Memory B cell (primary cell): ENCODE measurements at regions not wholly inside any gene's neighbourhood (a gene's known extent, or its start where the extent isn't known, plus 50 kb on each side); places are given as distances from the start of the nearest gene placed in this dataset.
A peak's percentile ranks its signal among the peaks of the same experiment; 100 is the strongest.

Source experiments
- ATAC-seq: fragments of 150-1000 bp; cut with Tn5 transposase; 2 replicates; pipeline ENCODE4 v1.10.0; 2021; ENCODE audit warnings: low read depth, mild to moderate bottlenecking, moderate library complexity
- DNase-seq, 2 donors: peaks; one replicate each; pipeline ENCODE4 v3.0.0; 2022; ENCODE audit warnings: low spot score in 2 of 2
- H3K27ac Mint-ChIP-seq: one replicate; pipeline ENCODE4 v1.8.0; 2022; ENCODE audit warnings: mild to moderate bottlenecking, moderate library complexity, mixed read lengths
- H3K27me3 Mint-ChIP-seq: one replicate; pipeline ENCODE4 v1.8.0; 2022; ENCODE audit warnings: mixed read lengths
- H3K36me3 Mint-ChIP-seq: one replicate; pipeline ENCODE4 v1.8.0; 2022; ENCODE audit warnings: mild to moderate bottlenecking, mixed read lengths
- H3K4me1 Mint-ChIP-seq: one replicate; pipeline ENCODE4 v1.8.0; 2022; ENCODE audit warnings: mixed read lengths
- H3K4me3 Mint-ChIP-seq: one replicate; pipeline ENCODE4 v1.8.0; 2022; ENCODE audit warnings: mild to moderate bottlenecking, moderate library complexity, mixed read lengths
- H3K9me3 Mint-ChIP-seq: one replicate; pipeline ENCODE4 v1.8.0; 2022; ENCODE audit warnings: mixed read lengths

DNA sequence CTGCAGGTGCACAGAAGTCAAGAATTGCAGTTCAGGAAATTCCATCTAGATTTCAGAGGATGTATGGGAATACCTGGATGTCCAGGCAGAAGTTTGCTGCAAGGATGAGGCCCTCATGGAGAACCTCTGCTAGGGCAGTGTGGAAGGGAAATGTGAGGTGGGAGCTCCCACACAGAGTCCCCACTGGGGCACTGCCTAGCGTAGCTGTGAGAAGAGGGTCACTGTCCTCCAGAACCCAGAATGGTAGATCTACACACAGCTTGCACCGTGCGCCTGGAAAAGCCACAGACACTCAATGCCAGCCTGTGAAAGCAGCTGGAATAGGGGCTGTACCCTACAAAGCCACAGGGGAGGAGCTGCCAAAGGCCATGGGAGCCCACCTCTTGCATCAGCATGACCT, 681.4 kb downstream of the EPHA7 start:
- Mint-ChIP-seq H3K9me3 (peaks cover 4% of the 10 kb centered on the region), H3K4me1 (no peaks in the 10 kb centered on the region), H3K27ac (no peak overlapping the region), H3K27me3 (no peaks in the 10 kb centered on the region), H3K4me3 (no peak overlapping the region), H3K36me3 (no peaks in the 10 kb centered on the region)
- no peak for DNase-seq
- ATAC-seq = no peak

DNA sequence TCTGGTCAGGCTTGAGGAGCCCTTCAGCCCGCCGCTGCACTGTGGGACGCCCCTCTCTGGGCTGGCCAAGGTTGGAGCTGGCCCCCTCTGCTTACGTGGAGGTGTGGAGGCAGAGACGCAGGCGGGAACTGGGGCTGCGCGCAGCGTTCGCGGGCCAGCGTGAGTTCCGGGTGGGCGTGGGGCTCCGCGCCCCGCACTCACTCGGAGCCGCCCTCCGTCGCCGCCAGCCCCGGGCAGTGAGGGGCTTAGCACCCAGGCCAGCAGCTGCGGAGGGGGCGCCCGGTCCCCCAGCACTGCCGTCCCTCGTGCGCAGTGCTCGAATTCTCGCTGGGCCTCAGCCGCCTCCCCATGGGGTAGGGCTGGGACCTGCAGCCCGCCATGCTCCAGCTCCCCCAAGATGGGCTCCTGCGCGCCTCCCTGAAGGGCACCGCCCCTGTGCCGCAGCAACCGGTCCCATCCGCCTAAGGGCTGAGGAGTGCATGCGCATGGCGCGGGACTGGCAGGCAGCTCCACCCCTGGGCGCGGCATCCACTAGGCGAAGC, 695.9 kb downstream of the EPHA7 start:
- DNase-seq (no peak), ATAC-seq (peak; percentile 69)
- no peaks in the 10 kb centered on the region for H3K27me3 Mint-ChIP-seq
- peaks cover 2% of the 10 kb centered on the region for H3K9me3 Mint-ChIP-seq
- H3K36me3 Mint-ChIP-seq = no peaks in the 10 kb centered on the region
- H3K4me3 Mint-ChIP-seq = peak overlapping the region; percentile 29
- H3K4me1 Mint-ChIP-seq = no peaks in the 10 kb centered on the region
- H3K27ac Mint-ChIP-seq = no peak overlapping the region

DNA sequence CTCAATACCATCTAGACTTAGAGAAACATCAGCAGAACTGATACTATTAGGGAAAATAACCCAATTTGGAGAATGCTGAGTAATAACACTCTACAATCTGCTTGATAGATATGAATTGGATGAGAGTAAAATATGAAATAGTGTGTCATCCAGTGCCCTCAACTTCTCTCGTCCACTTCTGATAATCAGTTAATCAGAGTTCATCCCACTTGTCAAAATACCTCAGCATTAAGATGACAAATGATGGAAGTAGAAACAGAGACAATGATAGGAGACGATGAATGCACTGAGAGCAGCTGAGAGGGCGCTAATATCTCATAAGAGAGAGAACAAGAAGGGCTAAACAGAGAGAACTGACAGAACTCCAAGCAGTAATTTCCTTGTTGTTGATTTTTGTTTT, 699.6 kb downstream of the EPHA7 start:
- ATAC-seq (no peak), DNase-seq (no peak)
- Mint-ChIP-seq H3K4me3 (no peak overlapping the region), H3K9me3 (peaks cover 4% of the 10 kb centered on the region), H3K4me1 (no peaks in the 10 kb centered on the region), H3K27me3 (no peaks in the 10 kb centered on the region), H3K36me3 (no peaks in the 10 kb centered on the region), H3K27ac (no peak overlapping the region)

DNA sequence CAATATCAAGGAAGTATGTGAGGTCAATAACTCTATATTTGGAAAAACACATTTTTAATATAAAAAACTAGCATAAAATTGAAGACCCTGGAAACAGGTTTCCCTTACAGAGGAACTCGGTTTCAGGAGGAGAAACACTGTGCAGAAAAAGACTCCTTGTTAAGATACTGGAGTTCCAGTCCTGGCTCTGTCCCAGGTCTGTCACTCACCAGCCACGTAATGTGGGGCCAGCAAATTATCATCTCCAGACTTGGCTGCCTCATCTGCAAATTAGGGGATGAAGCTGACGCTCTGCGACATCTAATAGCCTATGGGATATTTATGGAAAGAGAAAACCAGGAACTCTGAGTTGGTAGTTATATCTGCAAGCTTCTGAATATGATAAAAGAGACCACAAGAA, 702.7 kb downstream of the EPHA7 start:
- no peaks in the 10 kb centered on the region for H3K36me3 Mint-ChIP-seq
- H3K27me3 Mint-ChIP-seq = no peaks in the 10 kb centered on the region
- peaks cover 3% of the 10 kb centered on the region for H3K9me3 Mint-ChIP-seq
- no peak overlapping the region for H3K27ac Mint-ChIP-seq
- ATAC-seq (no peak), DNase-seq (no peak)
- no peaks in the 10 kb centered on the region for H3K4me1 Mint-ChIP-seq
- H3K4me3 Mint-ChIP-seq = no peak overlapping the region

DNA sequence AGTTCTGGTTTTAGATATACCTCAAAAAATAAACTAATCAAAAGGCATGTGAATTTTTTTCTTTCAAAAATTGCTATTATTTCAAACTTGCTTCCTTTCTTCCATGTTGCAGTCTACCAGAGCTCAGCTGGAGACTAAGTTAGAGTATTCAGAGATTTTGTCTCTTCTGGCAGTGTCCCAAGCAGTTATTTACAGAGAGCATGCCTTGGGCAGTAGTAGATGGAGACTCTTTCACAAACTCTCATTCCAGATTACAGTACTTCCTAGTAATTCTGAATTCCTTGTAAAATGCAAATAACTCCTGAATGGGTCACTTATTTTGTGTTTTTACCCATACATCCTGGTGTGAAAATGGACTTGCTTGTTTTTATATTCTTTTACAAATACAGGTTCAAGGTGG, 703.4 kb downstream of the EPHA7 start:
- Mint-ChIP-seq H3K27me3 (no peaks in the 10 kb centered on the region), H3K4me3 (no peak overlapping the region), H3K27ac (no peak overlapping the region), H3K36me3 (no peaks in the 10 kb centered on the region), H3K4me1 (no peaks in the 10 kb centered on the region), H3K9me3 (peaks cover 3% of the 10 kb centered on the region)
- no peak for ATAC-seq
- DNase-seq = no peak

DNA sequence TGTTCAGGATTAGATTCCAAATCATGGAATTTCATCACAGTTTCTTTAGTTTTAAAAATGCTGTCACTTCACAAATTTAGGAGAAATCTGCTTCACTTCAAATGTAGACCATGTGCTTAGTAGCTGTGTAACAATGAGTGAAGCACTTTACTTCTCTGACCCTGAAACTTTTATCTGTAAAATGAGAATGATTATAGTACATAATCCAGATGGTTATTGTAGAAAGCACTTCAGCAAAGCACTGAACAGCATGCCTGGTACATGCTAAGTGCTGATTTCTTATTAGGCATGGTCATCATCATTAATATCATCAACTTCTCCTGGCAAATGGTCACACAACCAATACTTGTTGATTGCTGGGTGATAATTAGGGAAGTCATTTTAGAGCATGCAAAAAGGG, 705.0 kb downstream of the EPHA7 start:
- H3K27ac Mint-ChIP-seq = no peak overlapping the region
- H3K36me3 Mint-ChIP-seq = no peaks in the 10 kb centered on the region
- peaks cover 3% of the 10 kb centered on the region for H3K9me3 Mint-ChIP-seq
- DNase-seq = no peak
- ATAC-seq = no peak
- H3K4me1 Mint-ChIP-seq = no peaks in the 10 kb centered on the region
- H3K4me3 Mint-ChIP-seq = no peak overlapping the region
- no peaks in the 10 kb centered on the region for H3K27me3 Mint-ChIP-seq

DNA sequence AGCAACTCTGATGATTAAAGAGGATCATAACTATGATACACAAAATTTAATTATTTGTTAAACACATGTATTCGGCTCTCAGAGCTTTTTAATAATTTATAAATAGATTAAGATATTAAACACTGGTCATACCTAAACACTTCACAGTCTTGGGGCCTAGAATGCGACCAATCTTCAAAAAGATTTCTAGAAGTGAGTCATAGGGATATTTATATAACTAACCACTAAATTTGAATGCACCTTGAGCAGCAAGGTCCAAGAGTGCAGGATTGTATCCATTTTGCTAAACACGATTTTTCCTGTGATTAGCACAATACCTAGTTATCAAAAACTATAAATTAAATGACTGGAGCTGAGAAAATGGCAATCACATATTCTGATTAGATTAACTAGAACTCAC, 709.3 kb downstream of the EPHA7 start:
- Mint-ChIP-seq H3K4me1 (no peaks in the 10 kb centered on the region), H3K27ac (no peak overlapping the region), H3K9me3 (peaks cover 4% of the 10 kb centered on the region), H3K36me3 (no peaks in the 10 kb centered on the region), H3K4me3 (no peak overlapping the region), H3K27me3 (no peaks in the 10 kb centered on the region)
- no peak for ATAC-seq
- DNase-seq = no peak

DNA sequence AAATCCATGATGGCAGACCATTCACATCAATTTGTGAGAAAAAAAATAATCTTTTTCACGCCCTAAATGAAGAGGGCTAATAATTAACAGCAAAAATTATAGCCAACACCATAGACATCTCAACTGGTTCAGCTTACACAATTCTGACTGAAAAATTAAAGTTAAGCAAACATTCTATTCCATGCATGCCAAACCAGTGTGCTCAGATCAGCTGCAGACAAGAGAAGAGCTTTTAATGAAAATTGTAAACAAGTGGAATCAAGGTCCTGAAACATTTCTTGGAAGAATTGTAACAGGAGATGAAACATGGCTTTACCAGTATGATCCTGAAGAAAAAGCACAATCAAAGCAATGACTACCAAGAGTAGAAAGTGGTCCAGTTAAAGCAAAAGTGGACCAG, 710.4 kb downstream of the EPHA7 start:
- Mint-ChIP-seq H3K4me1 (no peaks in the 10 kb centered on the region), H3K27me3 (no peaks in the 10 kb centered on the region), H3K27ac (no peak overlapping the region), H3K4me3 (no peak overlapping the region), H3K36me3 (no peaks in the 10 kb centered on the region), H3K9me3 (peaks cover 6% of the 10 kb centered on the region)
- DNase-seq = no peak
- no peak for ATAC-seq

DNA sequence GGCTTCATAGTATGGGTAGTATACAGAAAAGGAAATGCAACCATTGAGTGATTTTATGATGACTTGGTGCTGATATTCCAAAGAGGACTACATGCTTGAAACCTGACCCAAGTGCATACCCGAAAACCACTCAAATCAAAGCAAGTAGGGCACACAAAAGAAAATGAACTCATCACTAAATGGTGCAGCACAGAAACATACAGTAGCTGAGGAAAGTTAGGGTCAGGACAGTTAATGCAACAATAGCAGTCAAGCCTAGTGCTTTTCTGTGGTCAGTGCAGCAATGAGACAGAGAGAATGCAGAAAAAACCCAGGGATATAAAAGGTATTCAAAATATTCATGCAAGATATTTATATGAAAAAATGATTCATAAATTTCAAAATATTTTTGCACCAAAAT, 711.1 kb downstream of the EPHA7 start:
- no peak for DNase-seq
- no peak for ATAC-seq
- no peaks in the 10 kb centered on the region for H3K4me1 Mint-ChIP-seq
- no peak overlapping the region for H3K27ac Mint-ChIP-seq
- no peaks in the 10 kb centered on the region for H3K27me3 Mint-ChIP-seq
- no peak overlapping the region for H3K4me3 Mint-ChIP-seq
- peaks cover 6% of the 10 kb centered on the region for H3K9me3 Mint-ChIP-seq
- H3K36me3 Mint-ChIP-seq = no peaks in the 10 kb centered on the region

DNA sequence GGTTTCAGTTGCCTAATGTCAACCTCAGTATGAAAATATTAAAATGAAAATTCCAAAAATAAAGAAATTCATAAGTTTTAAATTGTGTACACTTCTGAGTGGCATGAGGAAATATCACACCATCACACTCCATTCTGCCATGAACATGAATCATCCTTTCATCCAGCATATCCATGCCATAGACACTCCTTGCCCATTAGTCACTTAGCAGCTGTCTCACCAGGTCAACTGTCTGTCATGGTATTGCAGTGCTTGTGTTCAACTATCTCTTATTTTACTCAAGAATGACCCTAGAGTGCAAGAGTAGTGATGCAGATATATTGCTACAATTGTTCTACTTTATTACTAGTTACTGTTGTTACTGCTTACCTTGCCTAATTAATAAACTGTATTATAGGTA, 712.4 kb downstream of the EPHA7 start:
- Mint-ChIP-seq H3K27me3 (no peaks in the 10 kb centered on the region), H3K36me3 (no peaks in the 10 kb centered on the region), H3K4me1 (no peaks in the 10 kb centered on the region), H3K9me3 (peaks cover 5% of the 10 kb centered on the region), H3K27ac (no peak overlapping the region), H3K4me3 (no peak overlapping the region)
- ATAC-seq (no peak), DNase-seq (no peak)

DNA sequence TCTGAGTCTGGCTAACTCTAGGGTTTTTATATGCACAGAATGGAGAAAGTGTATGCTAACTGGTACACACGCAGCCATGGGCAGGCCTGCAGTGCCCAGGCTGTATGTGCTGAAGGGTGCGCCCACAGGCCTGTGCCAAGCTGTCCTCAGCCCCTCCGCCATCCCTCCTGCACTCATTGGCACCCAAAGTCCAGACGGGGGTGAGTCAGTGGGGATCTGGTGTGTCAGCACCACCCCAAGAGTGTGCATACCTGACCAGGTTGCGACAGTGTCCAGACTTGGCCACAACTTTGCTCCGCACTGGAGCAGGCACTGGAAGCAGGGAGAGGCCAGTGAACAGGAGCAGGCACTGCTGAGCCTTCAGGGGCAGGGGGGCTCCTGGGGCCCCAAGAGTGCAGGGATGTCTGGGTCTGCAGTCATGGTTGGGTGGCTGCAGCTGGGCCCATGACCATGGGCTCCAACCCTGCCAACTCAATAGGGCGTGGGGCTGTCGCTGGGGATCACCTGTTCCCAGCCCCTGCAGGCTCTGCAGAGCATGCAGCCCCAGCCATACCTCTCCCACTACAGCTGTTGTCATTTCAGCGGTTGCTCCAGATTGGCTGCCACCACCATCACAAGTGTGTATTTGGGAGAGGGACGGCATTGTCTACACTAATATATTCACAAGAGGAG, 717.8 kb downstream of the EPHA7 start:
- DNase-seq (no peak), ATAC-seq (no peak)
- Mint-ChIP-seq H3K4me1 (no peaks in the 10 kb centered on the region), H3K27ac (no peak overlapping the region), H3K9me3 (peaks cover 5% of the 10 kb centered on the region), H3K4me3 (no peak overlapping the region), H3K27me3 (no peaks in the 10 kb centered on the region), H3K36me3 (no peaks in the 10 kb centered on the region)

DNA sequence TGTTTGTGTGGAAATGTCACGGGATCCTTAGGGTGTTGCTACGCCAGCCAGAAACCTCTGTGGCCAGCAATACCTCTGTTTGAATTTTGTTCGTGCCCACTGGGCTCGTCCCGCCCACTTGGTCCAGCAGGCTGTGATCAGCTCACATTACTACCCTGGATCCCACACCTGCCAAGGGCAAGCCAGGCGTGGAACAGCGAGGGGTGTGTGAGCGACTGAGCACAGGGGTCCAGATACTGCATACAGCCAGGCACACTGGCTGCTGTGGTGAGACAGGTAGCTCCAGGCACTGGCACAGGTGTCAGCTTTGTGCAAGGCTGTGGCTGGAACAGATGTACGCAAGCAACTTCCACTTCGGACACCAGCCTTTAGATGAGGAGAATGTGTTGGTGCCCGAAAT, 718.9 kb downstream of the EPHA7 start:
- Mint-ChIP-seq H3K9me3 (peaks cover 5% of the 10 kb centered on the region), H3K4me1 (no peaks in the 10 kb centered on the region), H3K36me3 (no peaks in the 10 kb centered on the region), H3K27me3 (no peaks in the 10 kb centered on the region), H3K4me3 (no peak overlapping the region), H3K27ac (no peak overlapping the region)
- no peak for DNase-seq
- ATAC-seq = no peak

DNA sequence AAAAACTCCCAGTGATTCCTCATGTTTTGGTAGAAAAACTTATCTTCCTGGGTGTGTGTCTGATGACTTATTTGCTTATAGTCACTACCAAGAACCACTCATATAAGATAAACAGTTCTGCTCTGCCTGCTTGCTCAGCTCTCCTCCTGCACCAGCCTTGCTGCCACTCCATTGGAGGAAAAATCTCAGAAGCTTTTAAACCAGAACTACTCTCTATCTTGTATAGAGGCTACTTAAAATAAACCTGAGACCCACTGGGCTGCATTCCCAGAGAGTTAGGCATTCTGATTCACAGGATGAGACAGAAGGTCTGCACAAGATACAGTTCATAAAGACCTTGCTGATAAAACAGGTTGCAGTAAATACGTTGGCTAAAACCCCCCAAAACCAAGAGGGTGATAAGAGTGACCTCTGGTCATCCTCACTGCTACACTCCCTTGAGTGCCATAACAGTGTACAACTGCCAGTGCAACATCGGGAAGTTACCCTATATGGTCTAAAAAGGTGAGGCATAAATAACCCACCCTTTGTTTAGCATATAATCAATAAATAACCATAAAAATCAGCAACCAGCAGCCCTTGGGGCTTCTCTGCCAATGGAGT, 728.3 kb downstream of the EPHA7 start:
- no peaks in the 10 kb centered on the region for H3K36me3 Mint-ChIP-seq
- ATAC-seq (no peak), DNase-seq (no peak)
- H3K4me3 Mint-ChIP-seq = no peak overlapping the region
- no peaks in the 10 kb centered on the region for H3K9me3 Mint-ChIP-seq
- H3K27me3 Mint-ChIP-seq = no peaks in the 10 kb centered on the region
- H3K4me1 Mint-ChIP-seq = no peaks in the 10 kb centered on the region
- H3K27ac Mint-ChIP-seq = no peak overlapping the region

DNA sequence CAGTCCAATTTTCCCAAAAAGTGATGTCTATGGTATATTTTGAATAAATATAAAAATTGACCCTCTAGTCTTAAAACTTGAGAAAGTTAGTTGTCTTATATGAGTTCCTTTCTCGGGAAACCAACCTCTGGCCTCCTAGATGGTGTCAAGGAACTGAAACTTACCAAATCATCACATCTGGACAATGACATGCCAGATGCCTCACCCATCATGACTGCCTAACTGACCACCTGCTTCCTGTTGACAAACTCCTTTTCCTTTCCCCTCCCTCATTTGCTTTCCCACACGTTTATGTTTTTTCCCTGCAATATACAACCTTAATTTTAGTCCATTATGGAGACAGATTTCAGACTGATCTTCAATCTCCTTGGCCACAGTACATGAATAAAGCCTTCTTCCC, 731.0 kb downstream of the EPHA7 start:
- Mint-ChIP-seq H3K27me3 (no peaks in the 10 kb centered on the region), H3K4me3 (no peak overlapping the region), H3K36me3 (no peaks in the 10 kb centered on the region), H3K27ac (no peak overlapping the region), H3K9me3 (no peaks in the 10 kb centered on the region), H3K4me1 (no peaks in the 10 kb centered on the region)
- no peak for ATAC-seq
- DNase-seq = no peak

DNA sequence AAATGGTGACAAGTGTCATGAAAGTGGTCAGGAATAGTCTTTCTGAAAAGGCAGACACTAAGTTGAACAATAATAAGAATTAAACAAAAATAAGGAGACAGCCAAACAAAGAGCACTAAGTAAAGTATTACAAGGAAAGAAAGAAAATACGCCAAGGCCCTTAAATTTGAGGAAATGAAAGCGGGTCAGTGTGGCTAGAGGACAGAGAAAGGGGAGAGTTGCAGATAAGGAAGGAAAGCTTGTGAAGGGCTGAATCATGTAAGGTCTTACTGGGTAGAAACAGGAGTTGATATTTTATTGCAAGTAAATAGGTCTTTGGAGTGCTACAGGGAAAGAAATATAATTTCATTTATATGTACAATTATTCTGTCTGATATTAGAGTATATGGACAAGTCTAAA, 732.1 kb downstream of the EPHA7 start:
- ATAC-seq = no peak
- no peaks in the 10 kb centered on the region for H3K9me3 Mint-ChIP-seq

More for the DNA sequence above, 732.1 kb downstream of the EPHA7 start:
- no peaks in the 10 kb centered on the region for H3K4me1 Mint-ChIP-seq
- DNase-seq = no peak
- no peaks in the 10 kb centered on the region for H3K27me3 Mint-ChIP-seq
- H3K27ac Mint-ChIP-seq = no peak overlapping the region
- H3K36me3 Mint-ChIP-seq = no peaks in the 10 kb centered on the region
- H3K4me3 Mint-ChIP-seq = no peak overlapping the region
